SKM-1 treated with dmso at 0.1 percent for 144 hours (cell line): ENCODE measurements at regions not wholly inside any gene's neighbourhood (a gene's known extent, or its start where the extent isn't known, plus 50 kb on each side); places are given as distances from the start of the nearest gene placed in this dataset.

Source experiments
- DNase-seq: peaks from one replicate; lab custom pipeline; 2025; ENCODE audit not compliant: unreplicated experiment; lab: John Stamatoyannopoulos, UW

DNA sequence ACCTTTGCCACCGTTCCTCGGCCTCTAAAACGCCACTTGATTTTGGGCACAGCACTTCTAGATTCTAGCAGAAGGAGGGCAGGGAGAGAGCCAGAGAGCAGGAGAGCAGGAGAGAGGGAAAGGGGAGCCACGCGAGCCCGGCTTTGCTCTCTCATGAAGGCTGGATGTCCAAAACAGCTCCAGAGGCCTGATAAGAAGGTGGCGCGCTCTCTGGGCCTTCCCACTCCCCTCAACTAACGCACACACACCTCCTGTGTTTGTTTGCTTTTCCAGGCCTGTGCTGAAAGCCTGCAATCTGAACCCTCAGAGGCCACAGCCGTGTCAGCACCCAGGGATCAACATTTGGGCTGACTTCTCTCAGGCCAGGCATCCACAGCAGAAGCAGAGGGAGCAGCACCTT is 184.8 kb upstream of the SOX11 start:
- no peak for DNase-seq

DNA sequence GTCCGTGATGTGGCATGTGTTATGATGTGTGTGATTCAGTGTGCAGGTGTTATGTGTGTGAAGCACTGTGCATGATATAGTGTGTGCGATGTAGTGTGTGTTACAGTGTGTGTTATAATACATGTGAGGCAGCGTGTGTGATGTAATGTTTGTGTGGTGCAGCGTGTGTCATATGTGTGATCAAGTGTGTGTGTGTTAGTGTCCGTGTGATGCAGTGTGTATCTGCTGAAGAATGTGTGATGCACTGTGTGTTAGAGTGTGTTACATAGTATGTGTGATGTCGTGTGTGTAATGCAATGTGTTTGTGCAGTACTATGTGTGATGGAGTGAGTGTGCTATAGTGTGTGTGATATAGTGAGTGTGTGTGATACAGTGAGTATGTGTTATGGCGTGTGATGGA is 182.8 kb upstream of the SOX11 start:
- DNase-seq, result no peak

DNA sequence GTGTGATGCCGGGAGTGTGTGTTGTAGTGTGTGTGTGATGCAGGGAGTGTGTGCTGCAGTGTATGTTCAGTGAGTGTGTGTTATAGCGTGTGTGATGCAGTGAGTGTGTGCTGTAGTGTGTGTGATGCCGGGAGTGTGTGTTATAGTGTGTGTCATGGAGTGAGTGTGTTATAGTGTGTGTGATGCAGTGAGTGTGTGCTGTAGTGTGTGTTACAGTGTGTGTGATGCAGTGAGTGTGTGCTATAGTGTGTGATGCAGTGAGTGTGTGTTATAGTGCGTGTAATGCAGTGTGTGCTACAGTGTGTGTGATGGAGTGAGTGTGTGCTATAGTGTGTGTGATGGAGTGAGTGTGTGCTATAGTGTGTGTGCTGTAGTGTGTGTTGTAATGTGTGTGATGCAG is 182.1 kb upstream of the SOX11 start:
- no peak for DNase-seq

DNA sequence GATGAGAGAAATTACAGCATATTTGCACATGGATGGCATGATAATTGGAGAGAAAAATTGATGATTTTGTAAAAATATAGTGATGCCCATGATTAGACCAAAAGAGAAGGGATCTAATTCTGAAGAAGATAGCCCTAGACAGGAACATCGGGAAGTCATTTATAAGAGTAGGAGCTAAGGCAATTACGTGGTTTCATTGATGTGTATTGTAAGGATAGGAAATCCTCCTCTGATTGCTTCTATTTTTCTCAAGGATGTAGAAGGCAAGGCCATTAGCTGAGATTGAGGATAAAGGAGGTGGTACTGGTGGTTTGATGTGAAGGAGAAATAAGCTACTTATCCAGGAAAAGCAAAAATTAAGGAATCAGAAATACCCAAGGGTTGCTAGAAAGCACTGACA is 176.5 kb upstream of the SOX11 start:
- DNase-seq, result no peak

DNA sequence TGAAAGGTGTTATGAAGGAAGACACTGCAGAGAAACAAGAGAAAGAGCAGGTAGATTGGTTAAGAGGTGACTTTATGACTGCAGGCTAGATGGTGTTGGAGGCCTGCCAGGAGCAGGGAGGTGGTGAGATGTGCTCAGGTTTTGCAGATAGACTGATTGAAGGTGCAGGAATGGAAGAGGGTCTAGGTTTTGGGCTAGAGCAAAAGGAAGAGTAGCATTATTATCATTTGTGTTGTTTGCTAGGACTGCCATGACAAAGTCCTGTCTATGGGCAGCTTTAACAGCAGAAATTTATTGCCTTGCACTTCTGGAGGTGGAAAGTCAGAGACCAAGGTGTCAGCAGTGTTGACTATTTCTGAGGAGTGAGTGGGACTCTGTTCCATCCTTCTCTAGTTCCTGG is 172.9 kb upstream of the SOX11 start:
- no peak for DNase-seq

DNA sequence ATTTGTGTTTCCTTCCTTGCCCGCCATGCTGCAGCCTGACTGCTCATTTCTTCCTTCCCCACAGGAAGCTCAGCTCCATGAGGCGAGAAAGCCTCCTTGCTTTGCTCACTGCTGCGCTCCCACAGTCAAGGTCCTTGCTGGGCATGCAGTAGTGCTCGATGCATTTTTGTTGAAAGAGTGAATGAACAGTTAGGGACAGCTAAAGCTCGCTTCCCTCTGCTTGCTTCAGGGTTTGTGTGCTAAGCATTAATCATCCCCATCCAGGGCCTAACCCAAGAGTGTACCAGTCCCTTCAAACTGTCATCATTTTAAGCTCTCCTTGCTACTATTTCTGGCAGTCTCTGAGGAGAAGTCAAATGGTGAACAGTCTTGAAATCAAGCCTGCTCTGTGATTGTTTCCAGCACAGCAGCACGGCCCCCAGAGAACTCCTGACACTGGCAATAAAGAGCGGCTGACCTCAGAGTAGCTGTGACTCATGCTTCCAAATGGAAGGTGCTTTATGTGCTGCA is 171.7 kb upstream of the SOX11 start:
- no peak for DNase-seq

DNA sequence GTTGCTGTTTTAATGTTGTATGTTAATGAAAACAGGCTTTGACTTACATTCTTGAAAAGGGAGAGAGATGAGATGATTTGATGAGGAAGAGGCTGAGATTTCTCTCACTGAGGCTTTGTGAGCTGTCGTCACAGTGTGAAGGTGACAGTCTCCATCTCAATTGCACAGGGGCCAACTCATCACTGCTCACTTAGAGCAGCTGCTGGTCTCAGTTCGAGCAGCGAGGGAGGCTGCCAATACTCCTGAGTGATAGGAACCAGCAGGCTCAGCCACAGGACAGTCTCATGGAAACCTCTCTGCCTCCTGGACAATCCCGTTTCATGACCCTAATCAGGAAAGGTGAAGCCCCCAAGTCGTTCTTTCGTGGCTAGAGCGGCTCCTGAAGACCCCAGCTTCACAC is 170.7 kb upstream of the SOX11 start:
- DNase-seq, result no peak

DNA sequence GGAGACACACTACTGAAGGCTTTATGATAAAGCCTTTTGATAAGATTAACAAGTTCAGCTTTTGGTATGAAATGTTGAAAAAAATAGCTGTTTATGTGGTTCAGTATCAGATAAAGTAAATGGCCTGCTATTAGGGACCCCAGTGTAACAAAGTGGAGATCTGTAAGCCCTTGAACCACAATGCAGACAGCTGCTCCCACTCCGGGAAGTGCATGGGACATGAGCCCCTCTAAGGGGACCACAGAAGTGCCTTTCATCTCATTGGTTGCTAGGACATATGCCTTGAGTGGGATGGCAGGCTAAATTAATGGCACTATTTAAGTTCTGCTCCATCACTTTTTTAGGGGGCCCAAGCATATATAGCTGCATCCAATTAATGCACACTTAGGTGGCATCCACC is 167.6 kb upstream of the SOX11 start:
- no peak for DNase-seq

DNA sequence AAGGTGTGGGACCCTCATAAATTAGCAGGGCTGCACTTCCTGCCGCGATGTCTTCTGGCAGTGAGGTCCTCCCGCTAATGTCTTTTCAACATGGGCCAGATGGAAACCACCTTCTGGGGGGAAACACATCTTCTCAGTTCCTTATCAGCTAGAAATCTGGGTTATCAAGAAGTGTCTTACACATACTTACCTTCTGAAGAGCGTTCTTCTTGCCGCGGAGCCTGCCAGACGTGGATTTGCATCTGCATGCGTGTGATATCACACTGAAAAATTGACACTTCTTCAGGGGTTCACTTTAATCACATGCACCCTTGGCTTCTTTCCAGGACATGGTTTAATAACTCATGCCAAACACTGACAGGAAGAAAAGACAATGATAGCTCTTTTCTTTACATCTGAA is 163.5 kb upstream of the SOX11 start:
- no peak for DNase-seq

DNA sequence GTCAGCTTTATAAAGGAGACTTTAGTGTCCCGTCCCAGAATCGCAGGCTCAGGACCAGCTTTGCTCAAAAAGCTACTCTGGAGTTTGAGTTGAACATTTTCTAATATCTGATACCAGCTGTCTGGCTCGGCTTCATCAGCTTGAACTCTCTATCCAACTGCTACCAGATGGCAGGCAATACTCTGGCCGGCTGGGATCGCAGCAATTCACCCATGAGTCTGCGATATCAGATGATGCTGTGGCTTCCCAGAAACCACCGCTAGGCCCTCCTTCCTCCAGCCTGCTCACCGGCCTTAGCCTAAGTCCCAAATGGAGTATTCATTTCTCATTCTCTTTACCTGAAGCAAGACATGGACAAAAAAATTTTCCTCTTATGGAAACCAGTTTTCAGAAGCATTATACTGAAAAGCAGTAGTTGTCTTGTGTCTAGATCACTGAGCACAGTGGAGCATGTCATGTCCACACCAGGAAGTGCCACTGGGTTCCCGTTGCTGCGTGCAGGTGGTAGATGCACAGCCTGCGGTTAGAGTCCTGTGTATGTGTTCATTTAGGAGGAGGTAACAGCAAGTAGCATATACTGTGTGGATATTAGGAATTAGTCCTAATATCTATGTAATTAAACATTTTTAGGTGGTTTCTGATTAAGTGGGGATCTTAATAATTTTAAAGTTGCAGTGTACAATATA is 162.0 kb upstream of the SOX11 start:
- DNase-seq, result no peak

DNA sequence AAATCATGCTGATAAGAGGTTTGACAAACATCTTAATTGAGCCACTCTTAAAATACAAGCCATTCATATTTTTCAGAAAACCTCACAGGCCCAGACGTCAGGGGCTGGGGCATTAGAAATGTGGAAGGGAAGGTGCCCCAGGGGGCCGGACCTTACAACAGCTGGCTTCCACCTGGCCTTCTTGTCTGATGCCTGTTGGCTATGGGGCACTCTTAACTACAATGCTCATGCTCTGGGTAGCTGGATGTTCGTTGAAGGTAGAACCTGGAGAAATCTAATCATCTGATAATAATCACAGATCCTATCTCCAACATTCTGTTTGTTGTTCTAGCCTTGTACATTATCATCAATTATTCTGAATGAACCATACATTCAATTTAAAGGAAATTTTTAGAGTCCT is 156.9 kb upstream of the SOX11 start:
- DNase-seq, result no peak

DNA sequence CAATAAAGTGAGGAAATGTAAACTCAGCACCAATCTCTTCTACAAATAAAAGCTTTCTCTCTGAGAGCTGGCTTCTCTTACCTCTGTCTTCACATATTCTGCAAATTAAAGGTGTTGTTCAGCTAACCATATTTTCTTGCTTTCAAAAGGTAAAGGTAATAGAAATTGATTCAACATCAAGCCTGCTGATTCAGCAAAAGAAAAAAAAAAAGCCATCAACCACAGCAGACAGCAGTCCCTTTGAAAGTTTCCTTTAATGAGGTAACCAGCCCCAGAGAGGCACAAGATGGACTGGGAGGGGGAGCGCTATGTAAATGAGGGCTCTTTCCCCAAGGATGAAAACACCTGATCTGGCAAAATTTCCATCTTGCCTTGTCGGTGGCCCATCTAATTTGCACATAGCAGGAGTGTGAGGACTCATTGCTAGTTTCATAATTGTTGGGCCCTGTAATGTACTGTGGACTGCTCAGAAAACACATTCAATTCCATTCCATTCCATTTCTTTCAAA is 154.9 kb upstream of the SOX11 start:
- no peak for DNase-seq

DNA sequence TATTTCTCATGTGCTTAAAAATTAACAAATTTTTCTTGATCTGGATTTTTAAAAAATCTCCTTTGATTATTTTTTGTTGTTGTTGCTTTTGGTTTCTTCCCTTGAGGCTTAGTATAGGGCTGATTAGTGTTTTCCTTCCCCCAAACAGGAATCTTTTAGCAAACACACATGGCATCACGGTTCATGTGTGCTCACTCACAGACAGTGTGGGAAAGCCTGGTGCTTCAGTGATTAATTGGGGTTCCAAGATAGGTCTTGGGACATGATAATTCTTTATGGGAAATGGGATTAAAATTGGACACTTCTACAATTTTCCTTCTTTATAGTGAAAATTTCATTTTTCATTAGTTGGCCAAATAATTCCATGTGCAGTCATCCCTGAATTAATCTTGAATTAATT is 153.9 kb upstream of the SOX11 start:
- no peak for DNase-seq

DNA sequence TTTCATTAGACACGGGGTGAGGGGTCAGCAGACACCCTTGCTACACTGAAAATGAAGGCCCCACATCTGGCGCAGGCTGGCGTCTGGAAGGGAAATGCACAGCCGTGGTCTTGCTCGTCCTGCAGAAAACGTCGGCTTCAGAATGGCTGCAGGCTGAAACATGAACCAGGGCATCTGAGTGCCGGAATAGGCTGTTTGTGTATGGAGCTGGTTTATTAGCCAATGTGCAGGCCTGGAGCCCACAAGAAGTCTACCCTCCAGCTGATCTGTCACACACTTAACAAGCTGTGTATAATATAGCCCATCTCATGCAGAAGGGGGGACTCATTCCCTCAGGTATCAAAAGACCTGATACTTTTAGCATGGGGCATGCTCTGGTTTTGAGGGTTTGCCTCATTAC is 153.4 kb upstream of the SOX11 start:
- no peak for DNase-seq

DNA sequence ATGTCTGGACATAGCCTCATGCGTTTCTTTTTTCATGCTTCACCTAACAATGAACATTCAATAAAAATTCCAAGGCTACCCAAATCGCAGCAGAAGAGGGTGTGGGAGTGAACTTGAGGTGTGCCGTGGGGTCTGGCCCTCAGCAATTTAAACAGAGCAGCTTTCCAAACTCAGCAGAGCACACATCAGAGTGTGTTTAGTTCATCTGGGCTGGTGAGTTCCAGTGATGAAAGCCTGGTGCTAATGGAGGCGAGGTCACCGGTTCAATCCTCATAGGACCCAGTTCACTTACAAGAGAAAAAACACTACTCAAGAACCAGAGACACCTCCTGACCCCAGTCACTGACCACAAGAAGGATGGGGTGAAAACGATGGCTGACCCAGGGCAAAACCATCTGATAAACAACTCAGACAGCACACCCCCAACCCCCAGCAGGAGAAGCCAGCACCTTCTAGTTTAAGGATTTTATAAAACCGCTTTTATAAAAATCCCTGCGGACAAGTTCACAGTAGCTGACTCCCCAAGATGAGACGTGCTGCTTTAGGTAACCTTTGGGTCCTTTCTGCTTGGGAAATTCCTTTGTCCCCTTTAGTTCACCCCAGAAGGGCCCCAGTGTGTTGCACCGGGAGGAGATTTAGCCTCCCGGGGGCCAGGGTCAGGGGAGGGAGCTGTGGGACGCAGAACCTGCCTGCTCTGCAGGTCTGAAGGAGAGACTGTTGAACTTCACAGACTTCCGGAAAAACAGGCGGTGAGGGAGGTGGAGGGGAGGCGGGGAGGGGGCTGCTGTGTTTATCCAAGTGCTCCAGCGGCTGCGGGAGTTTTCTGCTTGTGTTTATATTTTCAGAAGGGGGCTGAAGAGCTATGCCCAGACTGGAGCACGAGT is 152.7 kb upstream of the SOX11 start:
- no peak for DNase-seq

DNA sequence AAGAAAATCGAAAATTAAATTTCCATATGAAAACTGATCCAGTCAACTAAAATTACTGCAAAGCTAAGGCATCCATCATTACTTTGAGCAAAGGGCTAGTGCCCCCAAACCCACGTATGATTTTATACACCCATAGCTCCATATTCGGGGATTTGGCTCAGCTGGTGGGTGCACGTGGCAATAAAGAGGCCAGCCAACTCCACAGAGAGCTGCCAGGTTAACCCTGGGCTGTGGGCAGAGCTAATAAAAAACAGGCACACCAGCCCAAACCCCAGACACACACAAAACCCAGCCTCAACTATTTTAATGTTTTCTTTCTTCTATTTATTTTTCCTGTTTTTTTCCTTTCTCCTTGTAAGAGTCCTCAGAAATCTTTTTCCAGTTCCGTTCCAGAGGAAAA is 151.3 kb upstream of the SOX11 start:
- DNase-seq, result no peak

DNA sequence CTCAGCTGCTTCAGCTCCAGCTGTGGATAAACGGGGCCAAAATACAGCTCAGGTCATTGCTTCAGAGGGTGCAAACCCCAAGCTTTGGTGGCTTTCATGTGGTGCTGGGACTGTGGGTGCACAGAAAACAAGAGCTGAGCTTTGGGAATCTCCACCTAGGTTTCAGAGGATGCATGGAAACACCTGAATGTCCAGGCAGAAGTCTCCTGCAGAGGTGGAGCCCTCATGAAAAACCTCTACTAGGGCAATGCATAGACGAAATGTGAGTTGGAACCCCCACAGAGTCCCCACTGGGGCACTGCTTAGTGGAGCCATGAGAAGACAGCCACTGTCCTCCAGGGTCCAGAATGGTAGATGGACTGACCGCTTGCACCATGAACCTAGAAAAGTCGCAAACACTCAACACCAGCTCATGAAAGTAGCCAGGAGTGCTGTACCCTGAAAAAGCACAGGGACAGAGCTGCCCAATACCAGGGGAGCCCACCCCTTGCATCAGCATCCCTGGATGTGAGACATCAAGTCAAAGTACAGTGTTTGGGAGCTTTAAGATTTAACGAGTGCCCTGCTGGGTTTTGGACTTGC is 147.9 kb upstream of the SOX11 start:
- DNase-seq, result no peak

DNA sequence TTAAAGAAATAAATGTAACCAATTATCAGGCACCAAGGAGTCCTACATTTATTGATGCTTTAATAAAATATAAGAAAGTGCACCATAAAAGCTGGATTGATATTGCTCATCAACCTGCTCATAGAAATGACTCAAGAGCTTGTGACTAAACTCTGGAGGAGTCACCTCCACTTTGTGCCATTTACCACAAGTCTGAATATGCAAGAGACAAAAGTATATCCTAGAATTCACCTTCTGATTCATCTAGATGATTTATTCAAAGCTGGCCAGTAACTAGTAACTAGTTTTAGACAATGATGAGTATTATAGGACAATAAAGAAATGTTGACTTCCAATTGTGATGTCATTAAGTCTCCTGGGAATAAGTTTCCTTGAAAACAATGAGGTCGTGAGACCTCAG is 146.0 kb upstream of the SOX11 start:
- no peak for DNase-seq

DNA sequence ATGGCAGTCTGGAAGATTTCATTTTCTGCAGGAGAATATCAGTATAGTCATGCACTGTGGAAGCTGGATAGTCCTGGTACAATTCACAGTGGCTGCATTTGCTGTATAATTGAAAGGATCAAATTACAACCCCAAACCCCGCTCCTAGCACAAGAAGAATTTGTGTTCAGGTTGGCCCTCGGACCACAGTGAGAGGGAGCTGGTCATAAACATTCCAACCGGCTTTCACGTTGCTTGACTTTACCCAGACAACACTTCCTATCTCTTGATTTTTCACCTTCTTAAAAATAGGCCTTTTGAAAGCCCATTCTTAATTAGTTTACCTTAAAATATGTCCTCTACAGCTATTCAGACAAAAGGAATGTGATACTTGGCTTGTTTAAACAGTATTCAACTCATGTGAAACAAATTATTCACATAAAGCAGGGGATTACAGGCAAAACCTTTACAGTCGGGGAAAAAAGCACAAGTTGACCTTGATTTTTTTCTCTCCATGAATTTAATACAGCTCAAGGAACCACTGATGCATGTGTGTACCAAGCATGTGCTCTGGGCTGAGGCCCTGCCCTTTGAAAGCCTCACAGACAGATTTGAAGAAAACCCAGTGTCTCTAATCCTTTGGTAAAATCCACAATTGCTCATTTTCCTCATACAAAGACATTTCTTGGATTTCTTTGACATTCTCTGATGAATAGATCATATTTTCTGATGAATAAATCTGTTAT is 143.0 kb upstream of the SOX11 start:
- DNase-seq, result no peak

DNA sequence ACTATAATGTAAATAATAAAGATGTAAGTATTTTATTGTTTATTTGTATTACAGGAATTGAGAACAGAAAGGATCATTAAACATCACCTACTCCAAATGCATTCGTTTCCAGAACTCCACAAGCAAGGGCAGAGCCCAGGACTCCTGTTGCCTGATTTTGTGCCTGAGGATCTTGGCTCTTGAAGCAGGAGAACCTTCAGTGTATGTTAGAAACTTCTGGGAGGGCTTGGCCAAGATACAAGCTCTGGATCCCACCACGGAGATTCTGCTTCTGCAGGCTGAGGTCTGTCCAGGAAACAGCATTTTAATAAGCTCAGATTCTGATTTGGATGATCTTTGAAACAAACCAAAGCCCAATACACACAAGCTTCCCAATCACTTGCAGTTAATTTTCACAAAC is 142.4 kb upstream of the SOX11 start:
- DNase-seq, result no peak

DNA sequence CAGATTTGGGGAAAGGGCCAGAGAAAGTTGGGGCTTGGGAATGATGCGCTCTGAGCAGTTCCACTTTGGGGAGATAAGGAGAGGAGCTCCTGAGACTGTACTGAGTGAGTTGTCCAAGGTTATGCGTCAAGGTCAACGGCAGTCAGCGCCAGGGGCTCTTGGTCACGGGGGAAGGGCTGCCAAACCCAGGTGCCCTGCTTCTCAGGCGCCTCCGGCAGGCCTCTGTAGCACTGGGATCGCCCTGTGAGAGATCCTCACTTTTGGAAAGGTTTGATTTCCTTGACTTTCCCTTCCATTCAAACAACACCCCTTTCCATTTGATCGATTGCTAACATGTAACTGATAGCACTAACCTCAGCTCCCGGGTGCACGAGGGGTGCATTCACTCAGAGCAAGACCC is 136.5 kb upstream of the SOX11 start:
- no peak for DNase-seq
